ENCODE measurements at regions not wholly inside any gene's neighbourhood (a gene's known extent, or its start where the extent isn't known, plus 50 kb on each side); places are given as distances from the start of the nearest gene placed in this dataset.

GRCh38 chr2:19127616-19128015 lies 230.8 kb downstream of the OSR1 start:
- no peak for DNase-seq (ENCODE audit: low spot score)
- in situ Hi-C loops (cut with MboI; ENCODE audit: low pct_unique_long_range_greater_than_20kb, low sequenced_read_pairs, unreplicated experiment), result no loop called here
- no peak for TF ChIP-seq CTCF (IDR thresholded peaks at IDR 0.05; ENCODE audit: extremely low read depth, insufficient read depth, missing control alignments)

GRCh38 chr2:19125901-19126680 lies 232.3 kb downstream of the OSR1 start:
- no peak for TF ChIP-seq CTCF (IDR thresholded peaks at IDR 0.05; ENCODE audit: extremely low read depth, insufficient read depth, missing control alignments)
- DNase-seq (ENCODE audit: low spot score), result no peak
- in situ Hi-C loops (cut with MboI; ENCODE audit: low pct_unique_long_range_greater_than_20kb, low sequenced_read_pairs, unreplicated experiment), result no loop called here

- in situ Hi-C loops (cut with MboI; ENCODE audit: low pct_unique_long_range_greater_than_20kb, low sequenced_read_pairs, unreplicated experiment), result no loop called here
- DNase-seq (ENCODE audit: low spot score), result no peak
- no peak for TF ChIP-seq CTCF (IDR thresholded peaks at IDR 0.05; ENCODE audit: extremely low read depth, insufficient read depth, missing control alignments)
Measured at GRCh38 chr2:19124135-19124534, 234.3 kb downstream of the OSR1 start.

- in situ Hi-C loops (cut with MboI; ENCODE audit: low pct_unique_long_range_greater_than_20kb, low sequenced_read_pairs, unreplicated experiment), result no loop called here
- no peak for DNase-seq (ENCODE audit: low spot score)
- TF ChIP-seq CTCF (IDR thresholded peaks at IDR 0.05; ENCODE audit: extremely low read depth, insufficient read depth, missing control alignments), result no peak
Measured at GRCh38 chr2:19123556-19123955, 234.9 kb downstream of the OSR1 start.

GRCh38 chr2:19122220-19122619 lies 236.2 kb downstream of the OSR1 start:
- TF ChIP-seq CTCF (IDR thresholded peaks at IDR 0.05; ENCODE audit: extremely low read depth, insufficient read depth, missing control alignments), result no peak
- in situ Hi-C loops (cut with MboI; ENCODE audit: low pct_unique_long_range_greater_than_20kb, low sequenced_read_pairs, unreplicated experiment), result no loop called here
- DNase-seq (ENCODE audit: low spot score), result no peak

- in situ Hi-C loops (cut with MboI; ENCODE audit: low pct_unique_long_range_greater_than_20kb, low sequenced_read_pairs, unreplicated experiment), result no loop called here
- TF ChIP-seq CTCF (IDR thresholded peaks at IDR 0.05; ENCODE audit: extremely low read depth, insufficient read depth, missing control alignments), result no peak
- no peak for DNase-seq (ENCODE audit: low spot score)
Measured at GRCh38 chr2:19120941-19121750, 237.3 kb downstream of the OSR1 start.
